Adrenal gland (tissue), 5 donors: ENCODE measurements at regions not wholly inside any gene's neighbourhood (a gene's known extent, or its start where the extent isn't known, plus 50 kb on each side); places are given as distances from the start of the nearest gene placed in this dataset.

Experiments used
- CTCF ChIP-seq, 6 experiments: fragments of 450-650 bp in 4 of 6; fragments of 200-600 bp in 2 of 6; sonication (generic) in 1 of 6; IDR thresholded peaks; 1 replicate in 5 of 6; 2 replicates in 1 of 6; pipeline versions ENCODE4 v1.5.1 to v1.8.0; 2016 to 2021; ENCODE audit warnings: antibody characterized with exemption in 6 of 6, mild to moderate bottlenecking in 2 of 6, moderate library complexity in 1 of 6
- POLR2A ChIP-seq, 2 donors: fragments of 450-650 bp; IDR thresholded peaks; one replicate each; pipeline ENCODE4 v1.6.1; 2017; ENCODE audit warnings: antibody characterized with exemption in 2 of 2, mild to moderate bottlenecking in 2 of 2, moderate library complexity in 1 of 2
- donor health status: DM: no; HTN: no; CAD: no.

- TF ChIP-seq CTCF (IDR thresholded peaks at IDR 0.05) (no peak), POLR2A (IDR thresholded peaks at IDR 0.05) (no peak)
These were observed 142.1 kb upstream of the DMRT1 start for GRCh38 chr9:699396-699795.
